AG09309 (cell line): ENCODE measurements at regions not wholly inside any gene's neighbourhood (a gene's known extent, or its start where the extent isn't known, plus 50 kb on each side); places are given as distances from the start of the nearest gene placed in this dataset.

Experiments
- DNase-seq: peaks from one replicate; pipeline ENCODE4 v3.0.0-alpha.2; 2010; ENCODE audit warnings: low read depth
- H3K4me3 ChIP-seq: 2 replicates; pipeline ENCODE4 v1.5.1; 2011; ENCODE audit warnings: mild to moderate bottlenecking, low read depth, low read length, moderate library complexity; ENCODE audit not compliant: control insufficient read depth
- TF ChIP-seq, protein P1 (sequence below): IDR thresholded peaks from 2 replicates; pipeline ENCODE4 v1.5.1; 2011; ENCODE audit warnings: mild to moderate bottlenecking, low read depth, low read length, inconsistent platforms; ENCODE audit not compliant: insufficient read depth, control insufficient read depth; ENCODE audit errors: missing control alignments

DNA sequence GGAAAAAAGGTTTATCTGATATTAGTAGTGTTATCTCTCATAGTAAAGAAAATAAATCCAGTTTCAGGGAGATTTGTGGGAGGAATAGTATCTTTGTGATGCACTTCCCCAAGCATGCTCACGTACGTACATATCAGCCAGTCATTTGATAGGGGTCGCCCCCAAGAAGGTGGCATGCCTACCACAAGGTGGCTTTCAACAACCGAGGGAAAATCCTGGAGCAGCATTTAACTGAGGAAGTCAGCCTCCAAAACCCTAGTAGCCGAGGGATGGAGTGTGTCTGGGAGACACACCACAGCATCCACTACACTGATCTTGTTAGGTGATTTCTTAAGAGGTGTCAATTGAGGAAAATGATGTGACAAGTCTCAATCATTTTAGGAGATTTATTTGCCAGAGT, 623.9 kb downstream of the NYAP2 start:
- TF ChIP-seq, protein P1, sequence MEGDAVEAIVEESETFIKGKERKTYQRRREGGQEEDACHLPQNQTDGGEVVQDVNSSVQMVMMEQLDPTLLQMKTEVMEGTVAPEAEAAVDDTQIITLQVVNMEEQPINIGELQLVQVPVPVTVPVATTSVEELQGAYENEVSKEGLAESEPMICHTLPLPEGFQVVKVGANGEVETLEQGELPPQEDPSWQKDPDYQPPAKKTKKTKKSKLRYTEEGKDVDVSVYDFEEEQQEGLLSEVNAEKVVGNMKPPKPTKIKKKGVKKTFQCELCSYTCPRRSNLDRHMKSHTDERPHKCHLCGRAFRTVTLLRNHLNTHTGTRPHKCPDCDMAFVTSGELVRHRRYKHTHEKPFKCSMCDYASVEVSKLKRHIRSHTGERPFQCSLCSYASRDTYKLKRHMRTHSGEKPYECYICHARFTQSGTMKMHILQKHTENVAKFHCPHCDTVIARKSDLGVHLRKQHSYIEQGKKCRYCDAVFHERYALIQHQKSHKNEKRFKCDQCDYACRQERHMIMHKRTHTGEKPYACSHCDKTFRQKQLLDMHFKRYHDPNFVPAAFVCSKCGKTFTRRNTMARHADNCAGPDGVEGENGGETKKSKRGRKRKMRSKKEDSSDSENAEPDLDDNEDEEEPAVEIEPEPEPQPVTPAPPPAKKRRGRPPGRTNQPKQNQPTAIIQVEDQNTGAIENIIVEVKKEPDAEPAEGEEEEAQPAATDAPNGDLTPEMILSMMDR = no peak
- DNase-seq = no peak
- no peak overlapping the region for H3K4me3 ChIP-seq

- no peak for DNase-seq
- H3K4me3 ChIP-seq = no peak overlapping the region
- TF ChIP-seq, protein P1 = no peak
These were observed 621.4 kb downstream of the NYAP2 start for GRCh38 chr2:226020956-226021355.

DNA sequence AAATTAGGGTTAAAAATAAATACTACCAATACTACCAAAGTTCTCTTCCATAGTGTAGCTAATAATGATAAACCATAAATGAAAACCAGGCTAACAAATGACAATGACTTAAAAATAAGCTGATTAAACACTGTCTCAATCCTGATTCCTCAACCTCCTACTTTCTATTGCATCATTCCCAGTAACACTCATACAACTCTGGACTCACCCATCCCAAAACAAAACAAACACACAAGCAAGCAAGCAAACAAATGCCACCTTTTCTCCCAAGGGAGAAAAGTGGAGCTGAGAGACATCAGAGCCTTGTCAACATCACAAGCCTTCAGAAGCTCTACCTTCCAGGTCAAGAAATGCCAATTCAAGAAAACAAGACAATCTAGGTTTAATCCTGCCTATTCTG, 620.7 kb downstream of the NYAP2 start:
- no peak for DNase-seq
- no peak overlapping the region for H3K4me3 ChIP-seq
- TF ChIP-seq, protein P1 = no peak

DNA sequence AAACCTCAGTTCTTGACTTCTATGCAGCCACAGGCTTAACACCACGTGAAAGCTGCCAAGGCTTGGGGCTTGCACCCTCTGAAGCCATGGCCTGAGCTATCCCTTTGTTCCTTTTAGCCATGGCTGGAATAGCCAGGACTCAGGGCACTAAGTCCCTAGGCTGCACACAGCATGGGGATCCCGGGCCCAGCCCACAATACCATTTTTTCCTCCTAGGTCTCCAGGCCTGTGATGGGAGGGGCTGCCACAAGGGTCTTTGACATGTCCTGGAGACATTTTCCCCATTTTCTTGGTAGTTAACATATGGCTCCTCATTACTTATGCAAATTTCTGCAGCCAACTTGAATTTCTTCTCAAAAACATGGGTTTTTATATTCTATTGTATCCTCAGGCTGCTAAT, 619.1 kb downstream of the NYAP2 start:
- no peak for DNase-seq
- TF ChIP-seq, protein P1 = no peak
- no peak overlapping the region for H3K4me3 ChIP-seq

DNA sequence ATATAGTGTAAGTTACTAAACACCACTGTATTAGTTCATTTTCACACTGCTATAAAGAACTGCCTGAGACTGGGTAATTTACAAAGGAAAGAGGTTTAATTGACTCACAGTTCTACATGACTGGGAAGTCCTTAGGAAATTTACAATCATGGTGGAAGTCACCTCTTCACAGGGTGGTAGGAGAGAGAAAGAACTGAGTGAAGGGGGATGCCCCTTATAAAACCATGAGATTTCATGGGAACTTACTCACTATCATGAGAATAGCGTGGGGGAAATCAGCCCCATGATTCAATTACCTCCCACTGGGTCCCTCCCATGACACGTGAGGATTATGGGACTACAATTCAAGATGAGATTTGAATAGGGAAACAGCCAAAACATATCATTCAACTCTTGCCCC, 618.0 kb downstream of the NYAP2 start:
- DNase-seq = no peak
- TF ChIP-seq, protein P1 = no peak
- H3K4me3 ChIP-seq = no peak overlapping the region

- TF ChIP-seq, protein P1 = no peak
- no peak for DNase-seq
- H3K4me3 ChIP-seq = no peak overlapping the region
These were observed 617.6 kb downstream of the NYAP2 start for GRCh38 chr2:226017107-226017506.

DNA sequence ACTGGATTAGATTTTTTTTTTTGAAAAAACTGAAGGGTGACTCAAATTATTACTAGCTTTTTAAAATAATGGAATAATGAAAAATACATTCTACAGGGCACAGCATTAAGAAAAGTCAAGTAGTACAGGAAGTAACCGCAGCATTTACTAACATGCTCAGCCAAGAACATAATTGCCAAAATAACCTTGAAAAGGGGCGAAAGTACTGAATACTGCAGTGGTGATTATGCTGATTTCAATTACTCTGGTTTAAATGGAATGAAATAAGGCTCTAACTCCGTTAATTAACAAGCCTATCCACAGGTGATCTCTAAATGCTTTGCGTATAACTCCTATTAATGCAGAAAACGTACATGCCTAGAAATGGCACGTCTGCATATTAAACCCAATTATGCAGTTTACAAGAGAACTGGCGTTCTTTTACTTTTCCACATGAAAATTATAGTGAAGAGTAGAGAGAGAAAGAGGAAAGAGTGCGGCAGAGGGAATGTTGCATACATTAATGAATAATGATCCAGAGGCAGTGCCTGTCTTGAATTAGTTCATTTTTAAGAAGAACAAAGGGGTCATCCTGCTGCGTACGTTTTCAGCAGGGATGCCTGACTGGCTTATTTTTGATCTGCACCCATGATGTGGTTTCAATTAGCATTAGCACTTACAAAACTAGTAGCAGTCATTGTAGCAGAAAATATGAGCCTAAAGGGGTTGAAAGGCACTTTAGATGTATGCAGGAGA, 612.4 kb downstream of the NYAP2 start:
- TF ChIP-seq, protein P1 = no peak

More for the DNA sequence above, 612.4 kb downstream of the NYAP2 start:
- H3K4me3 ChIP-seq = no peak overlapping the region
- no peak for DNase-seq
